GM12891 (cell line): ENCODE measurements at regions not wholly inside any gene's neighbourhood (a gene's known extent, or its start where the extent isn't known, plus 50 kb on each side); places are given as distances from the start of the nearest gene placed in this dataset.

Experiments
- PAX5 ChIP-seq: IDR thresholded peaks from 2 replicates; pipeline ENCODE4 v1.6.1; 2011; ENCODE audit warnings: low read length, moderate library complexity, mild to moderate bottlenecking; ENCODE audit not compliant: insufficient read depth, severe bottlenecking
- POLR2A ChIP-seq: IDR thresholded peaks from 2 replicates; pipeline ENCODE4 v1.6.1; 2011; ENCODE audit warnings: low read depth, low read length, control low read depth
- POLR2AphosphoS5 ChIP-seq: IDR thresholded peaks from 2 replicates; pipeline ENCODE4 v1.6.1; 2011; ENCODE audit warnings: low read depth, low read length, control low read depth
- POU2F2 ChIP-seq: IDR thresholded peaks from 2 replicates; pipeline ENCODE4 v1.6.1; 2011; ENCODE audit warnings: low read depth, mild to moderate bottlenecking, control low read depth, low read length, moderate library complexity
- SPI1 ChIP-seq: IDR thresholded peaks from 2 replicates; pipeline ENCODE4 v1.6.1; 2011; ENCODE audit warnings: low read depth, low read length, control low read depth
- TAF1 ChIP-seq: IDR thresholded peaks from 2 replicates; pipeline ENCODE4 v1.6.1; 2011; ENCODE audit warnings: low read depth, low read length, control low read depth

GRCh38 chr10:43013065-43013464 is 63.8 kb upstream of the RET start:
- TF ChIP-seq TAF1 (no peak), POLR2A (no peak), POLR2AphosphoS5 (no peak), PAX5 (no peak), SPI1 (no peak), POU2F2 (no peak)
